IPS-NIHi11 (cell line): ENCODE measurements at regions not wholly inside any gene's neighbourhood (a gene's known extent, or its start where the extent isn't known, plus 50 kb on each side); places are given as distances from the start of the nearest gene placed in this dataset.
"Not testable (repeated sequence)": the region's sequence is repeated elsewhere in the genome, so short reads cannot be mapped to it uniquely, and the experiment has no call there.

ENCODE experiments used
- DNase-seq: peaks from one replicate; pipeline ENCODE4 v3.0.0; 2012; ENCODE audit warnings: mixed read lengths, low spot score

DNA sequence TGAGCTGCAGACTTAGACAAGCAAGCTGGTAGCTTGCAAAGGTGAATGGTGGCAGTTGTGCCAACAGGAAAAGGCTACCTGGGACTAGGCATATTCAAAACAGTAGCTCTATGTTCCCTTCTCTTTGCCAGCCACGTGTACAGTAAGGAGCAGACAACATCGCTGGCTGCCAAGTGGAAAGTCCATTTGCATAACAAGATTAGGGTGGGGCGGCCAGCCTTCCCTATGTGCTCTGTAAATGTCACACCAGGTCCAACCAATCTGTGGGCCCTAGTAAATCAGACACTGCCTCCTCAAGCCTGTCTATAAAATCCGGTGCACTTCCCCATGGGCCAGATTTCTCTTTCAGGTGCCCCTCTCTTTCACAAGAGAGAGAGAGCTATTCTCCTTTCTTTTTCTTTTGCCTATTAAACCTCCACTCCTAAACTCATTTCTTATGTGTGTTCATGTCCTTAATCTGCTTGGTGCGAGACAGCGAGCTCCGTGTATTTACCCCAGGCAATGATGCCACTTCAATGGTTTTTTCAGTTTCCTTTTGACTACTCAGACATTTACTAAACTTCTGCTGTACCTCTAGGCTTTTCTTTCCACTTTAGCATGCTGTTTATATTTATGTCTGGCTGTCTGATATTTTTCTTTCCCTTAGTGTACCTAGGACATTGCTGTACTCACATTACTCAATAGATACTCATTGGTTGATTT lies 297.4 kb upstream of the GCFC2 start:
- no peak for DNase-seq

DNA sequence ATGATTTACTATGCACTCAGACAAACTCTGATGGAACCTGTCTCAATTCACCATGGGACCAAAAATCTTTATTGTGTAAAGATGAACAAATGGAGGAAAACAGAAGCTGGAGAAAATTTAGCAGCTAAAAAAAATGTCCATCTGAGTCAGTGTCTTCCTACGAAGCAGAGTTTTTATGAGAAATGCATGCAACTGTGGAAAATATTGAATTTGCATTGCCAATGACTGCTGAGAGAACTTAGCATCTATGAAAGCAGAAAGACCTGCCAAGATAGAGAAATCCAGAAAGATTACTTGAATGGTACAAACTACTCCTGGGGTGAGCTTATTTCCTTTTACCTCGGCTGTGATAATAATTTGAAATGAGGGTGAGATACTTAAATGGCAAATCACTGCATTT lies 289.7 kb upstream of the GCFC2 start:
- DNase-seq, result no peak

GRCh38 chr2:75998451-75998850 lies 287.7 kb upstream of the GCFC2 start:
- DNase-seq, result no peak

- no peak for DNase-seq
Measured at GRCh38 chr2:75994759-75995158, 284.0 kb upstream of the GCFC2 start.

DNA sequence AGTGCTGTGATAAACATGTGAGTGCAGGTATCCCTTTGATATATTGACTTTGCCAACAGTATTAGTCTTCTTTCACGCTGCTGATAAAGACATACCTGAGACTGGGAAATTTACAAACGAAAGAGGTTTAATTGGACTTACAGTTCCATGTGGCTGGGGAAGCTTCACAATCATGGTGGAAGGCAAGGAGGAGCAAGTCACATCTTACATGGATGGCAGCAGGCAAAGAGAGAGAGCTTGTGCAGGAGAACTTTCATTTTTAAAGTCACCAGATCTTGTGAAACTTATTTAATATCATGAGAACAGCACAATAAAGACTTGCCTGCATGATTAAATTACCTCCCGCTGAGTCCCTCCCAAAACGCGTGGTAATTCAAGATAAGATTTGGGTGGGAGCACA lies 277.9 kb upstream of the GCFC2 start:
- not testable (repeated sequence) for DNase-seq

DNA sequence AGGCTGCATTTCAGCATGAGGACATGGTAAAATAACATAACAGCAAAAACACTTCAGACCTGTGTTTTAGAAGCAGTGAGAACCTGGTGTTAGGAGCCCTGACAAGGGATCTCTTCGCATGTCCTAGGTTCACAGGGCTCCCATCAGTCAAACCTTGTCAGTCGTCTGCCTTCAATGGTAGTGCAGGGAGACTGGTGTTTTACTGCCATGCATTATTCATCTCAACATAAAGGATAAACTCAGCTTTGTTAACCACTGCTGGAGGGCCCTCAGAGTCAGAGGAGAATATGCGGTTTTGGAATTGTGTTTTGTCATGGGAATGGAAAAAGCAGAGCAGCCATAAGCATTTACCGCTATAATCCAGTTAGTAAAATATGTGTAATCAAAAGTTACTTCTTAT lies 275.9 kb upstream of the GCFC2 start:
- no peak for DNase-seq

DNA sequence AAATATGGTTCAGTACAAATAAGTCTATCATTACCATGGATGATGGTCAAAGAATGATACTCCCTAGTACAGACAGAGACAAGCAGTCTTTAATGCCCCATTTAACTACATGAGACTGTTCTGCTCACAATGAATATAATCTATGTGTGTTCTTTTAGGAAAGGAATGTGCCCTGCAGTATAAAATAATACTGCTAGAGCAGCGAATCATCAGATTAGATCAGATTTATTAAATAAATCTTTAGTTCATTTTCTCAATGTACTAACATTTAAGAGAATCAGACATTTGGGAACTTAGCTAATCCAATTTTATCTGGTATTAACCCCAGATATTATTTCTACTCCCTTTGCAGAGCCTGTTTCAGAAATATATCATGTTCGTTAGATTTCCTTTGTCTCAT lies 272.0 kb upstream of the GCFC2 start:
- DNase-seq, result no peak

DNA sequence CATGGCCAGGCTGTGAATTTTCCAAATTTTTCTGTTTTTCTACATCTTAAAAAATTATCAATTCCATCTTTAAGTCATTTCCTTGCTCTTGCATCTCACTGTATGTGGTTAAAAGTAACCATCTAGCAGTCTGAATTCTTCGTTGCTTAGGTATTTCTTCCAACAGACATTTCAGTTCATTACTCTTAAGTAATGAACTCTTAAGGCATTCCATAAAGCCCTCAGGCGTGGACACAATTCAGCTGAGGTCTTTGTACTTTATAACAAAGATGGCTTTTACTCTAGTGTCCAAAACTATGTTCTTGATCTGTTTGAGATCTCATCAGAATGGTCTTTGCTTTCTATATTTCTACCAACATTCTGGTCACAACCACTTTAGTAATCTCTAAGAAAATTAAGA lies 253.9 kb upstream of the GCFC2 start:
- DNase-seq, result no peak

DNA sequence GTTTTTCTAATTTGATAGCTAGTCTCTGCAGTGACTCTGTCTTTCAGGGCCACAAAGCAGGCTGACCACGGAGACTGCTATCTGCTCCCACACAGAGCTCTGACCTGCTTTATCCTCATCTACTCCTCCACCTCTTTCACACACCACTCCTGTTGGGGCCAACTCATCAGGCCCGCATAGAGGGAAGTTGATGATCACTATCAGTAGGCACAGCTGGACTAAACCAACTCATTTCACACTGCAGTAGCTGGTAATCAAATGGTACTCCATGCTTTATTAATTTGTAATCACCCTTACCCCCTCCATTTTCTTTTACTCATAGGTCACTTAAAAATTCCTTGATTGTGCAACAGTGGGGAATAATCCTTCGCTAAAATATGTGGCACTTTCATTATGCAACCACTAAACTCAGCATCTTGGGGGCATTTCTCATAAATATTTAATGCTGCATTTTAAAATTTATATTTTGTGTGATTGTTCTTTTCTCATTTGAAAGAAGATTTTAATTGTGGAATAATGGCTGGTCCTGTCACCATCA lies 249.8 kb upstream of the GCFC2 start:
- no peak for DNase-seq

DNA sequence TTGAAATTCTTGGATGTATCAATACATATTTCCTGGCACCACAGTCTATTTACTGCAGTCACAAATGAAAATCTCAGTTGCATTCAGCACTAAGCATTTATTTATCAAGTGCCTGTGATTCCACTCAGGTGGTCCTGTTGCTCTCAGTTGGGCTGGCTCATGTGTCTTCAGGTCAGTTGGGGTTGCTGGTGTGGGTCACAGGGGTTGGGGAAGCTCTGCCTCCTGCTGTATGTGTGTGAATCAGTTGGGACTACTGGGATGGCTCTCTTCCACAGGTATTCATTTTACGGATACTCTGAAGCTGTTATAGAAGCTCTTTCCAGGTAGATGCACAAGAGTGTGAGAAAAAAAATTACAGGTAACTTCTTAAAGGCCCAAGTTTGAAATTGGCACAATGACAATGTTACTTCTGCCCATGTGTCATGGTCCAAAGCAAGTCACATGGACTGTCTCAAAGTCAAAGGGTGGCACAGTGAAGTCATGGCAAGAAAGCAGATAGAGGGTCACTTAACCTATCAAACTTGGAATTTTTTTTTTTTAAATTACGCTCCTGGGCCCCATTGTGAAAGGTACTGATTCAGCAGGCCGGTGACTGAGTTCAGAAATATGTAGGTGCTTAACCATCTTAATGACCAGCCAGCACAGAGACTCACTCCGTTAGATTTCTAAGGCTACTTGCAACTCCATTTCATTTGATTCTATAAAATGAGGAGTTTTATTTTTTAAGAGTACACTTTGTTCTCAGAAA lies 249.2 kb upstream of the GCFC2 start:
- no peak for DNase-seq

DNA sequence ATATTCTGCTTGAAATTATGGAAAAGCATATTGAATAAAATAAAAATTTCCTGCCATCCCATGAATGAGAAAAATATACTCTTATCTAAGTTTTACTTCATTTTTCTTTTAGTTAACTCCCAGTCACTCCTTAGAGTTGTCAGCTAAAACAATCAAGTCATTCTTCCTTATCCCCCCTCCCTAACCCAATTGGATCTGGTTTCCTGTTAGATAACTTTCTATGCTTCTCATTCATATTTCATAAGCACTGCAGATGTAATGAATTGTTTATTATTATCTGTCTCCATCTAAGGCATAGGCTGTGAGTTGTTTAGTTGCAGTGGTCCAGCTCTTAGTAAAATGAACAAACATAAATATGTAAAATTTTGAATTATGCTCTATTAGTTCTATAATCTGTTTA lies 244.0 kb upstream of the GCFC2 start:
- no peak for DNase-seq

DNA sequence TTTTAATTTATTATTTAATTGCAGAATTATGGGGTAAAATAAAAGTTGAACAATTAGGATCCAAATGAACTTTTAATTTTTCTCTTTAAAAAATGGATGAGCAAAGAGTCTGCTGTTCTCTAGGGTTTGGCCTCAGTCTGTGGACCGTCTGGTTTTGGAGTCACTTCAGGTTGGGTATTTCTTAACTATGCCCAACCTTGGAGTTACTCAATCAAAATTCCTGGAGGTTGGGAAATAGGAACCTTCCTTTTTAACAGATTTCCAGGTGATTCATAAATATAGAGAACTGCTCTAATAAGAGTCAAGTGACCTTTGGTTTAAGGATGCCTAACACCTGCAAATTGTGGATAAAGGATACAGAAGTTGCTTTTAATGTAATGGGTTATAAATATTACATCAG lies 241.5 kb upstream of the GCFC2 start:
- DNase-seq, result no peak

GRCh38 chr2:75949385-75950030 lies 238.8 kb upstream of the GCFC2 start:
- no peak for DNase-seq

- no peak for DNase-seq
Measured at GRCh38 chr2:75936311-75936710, 225.6 kb upstream of the GCFC2 start.

DNA sequence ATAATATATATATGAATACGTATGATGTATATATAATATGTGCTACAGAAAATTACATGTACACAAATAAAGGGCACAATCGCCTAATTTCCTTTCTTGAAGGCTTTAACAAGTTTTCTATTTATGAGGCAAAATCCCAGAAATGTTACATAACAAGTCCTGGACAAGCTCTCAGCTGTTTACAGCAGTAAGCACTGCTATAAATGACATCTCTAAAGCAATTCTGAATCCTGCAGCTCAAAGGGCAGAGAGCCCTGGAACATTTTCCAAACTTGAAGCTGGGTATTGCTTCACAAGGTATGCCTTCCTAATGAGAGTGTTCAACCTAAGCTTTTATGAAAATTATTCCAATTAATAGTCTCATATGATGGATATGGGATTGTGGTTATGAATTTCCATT lies 222.3 kb upstream of the GCFC2 start:
- no peak for DNase-seq

DNA sequence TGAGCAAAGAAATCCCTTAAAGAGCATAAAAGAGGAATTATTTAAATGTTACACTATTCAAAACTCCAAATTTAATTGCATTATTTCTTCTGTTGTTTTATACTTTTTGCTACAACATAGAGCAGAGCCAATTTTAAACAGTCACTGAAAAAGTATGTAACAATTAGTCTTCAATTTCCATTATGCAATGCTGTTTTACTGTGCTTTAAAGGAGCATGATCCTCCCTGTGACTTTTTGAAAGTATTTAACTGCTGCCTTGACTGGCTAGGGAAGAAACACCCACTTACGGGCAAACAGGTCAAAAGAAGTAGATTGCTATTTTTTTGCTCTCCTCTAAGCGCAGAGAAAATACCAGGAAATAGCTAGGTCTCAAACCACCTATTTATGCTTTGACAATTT lies 217.4 kb upstream of the GCFC2 start:
- no peak for DNase-seq

DNA sequence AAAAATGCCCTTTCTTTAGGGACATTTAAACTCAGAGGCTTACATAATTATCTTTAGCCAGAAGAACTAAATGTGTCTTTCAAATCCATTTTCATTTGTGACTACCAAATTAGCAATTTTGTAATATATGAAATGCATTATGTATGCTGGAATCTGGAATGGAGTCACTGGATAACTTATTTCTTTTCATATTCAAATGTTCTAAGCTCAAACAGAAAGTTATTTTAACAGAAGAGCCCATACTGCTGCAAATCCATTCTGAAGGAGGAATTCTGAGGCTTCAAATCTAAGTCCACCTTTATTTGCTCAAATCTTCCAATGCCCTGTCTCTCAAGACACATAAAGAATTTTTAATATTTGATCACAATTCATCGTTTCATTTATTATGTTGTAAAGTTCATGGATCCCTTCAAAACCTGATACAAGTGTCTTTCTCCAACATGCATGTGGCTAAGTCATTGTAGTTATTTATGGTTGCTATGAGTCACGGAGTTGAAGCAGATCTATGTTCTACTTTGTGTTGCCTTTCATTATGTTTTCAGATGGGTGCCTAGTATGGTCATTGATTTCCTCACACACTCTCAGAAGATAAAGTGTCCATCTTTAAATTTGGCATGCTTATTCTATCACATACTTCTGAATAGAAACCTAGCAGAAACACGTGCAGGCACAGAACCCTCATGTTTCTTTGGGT lies 214.8 kb upstream of the GCFC2 start:
- no peak for DNase-seq

DNA sequence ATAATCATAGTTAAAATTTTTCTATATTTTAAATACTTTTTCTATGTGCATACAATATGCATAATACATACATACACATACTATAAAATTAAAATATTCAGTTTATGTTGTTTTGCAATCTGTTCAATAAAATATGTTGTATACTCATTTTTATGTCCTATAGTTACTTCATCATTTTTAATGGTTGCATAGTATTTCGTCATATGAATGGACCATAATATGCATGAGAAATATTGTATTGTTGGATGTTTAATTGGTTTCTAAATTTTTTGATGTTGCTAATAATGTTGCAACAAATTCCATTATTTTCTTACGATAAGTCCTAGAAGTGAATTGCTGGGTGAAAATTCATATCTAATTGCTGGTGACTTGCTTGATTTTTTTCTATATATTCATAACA lies 211.5 kb upstream of the GCFC2 start:
- DNase-seq, result no peak

DNA sequence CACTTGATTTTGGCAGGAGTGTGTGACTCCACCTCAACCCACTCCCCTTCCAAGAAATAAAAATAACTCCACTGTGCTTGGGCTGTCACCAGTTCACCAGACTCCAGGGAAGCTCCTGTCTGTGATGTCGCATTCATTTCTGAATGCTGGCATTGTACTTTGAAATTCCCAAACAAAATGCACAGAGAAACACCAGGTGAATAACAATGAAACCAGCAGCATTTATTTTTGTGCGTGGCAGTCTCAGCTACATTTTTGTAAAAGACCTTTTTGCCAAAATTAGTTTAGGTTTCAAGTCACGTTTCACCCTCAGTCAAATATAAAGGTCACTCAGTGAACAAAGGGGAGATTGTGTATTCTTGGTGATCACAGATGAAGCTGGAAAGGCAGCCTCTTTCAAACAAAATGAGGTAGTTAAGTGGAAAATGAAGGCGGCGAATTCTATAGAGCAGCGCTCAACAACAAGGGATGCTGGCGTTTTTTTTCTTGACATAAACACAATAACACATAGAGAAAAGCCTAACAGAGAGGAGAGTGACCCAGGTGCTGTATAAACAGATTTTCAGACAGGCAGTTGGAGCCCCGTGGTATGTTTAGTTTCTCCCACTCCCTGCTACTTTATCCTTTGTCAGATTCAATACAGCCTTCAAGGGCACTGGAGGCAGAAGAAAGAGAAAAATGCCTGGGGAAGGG lies 210.3 kb upstream of the GCFC2 start:
- DNase-seq, result peak; percentile 19

- DNase-seq, result no peak
Measured at GRCh38 chr2:75915851-75916634, 205.3 kb upstream of the GCFC2 start.

DNA sequence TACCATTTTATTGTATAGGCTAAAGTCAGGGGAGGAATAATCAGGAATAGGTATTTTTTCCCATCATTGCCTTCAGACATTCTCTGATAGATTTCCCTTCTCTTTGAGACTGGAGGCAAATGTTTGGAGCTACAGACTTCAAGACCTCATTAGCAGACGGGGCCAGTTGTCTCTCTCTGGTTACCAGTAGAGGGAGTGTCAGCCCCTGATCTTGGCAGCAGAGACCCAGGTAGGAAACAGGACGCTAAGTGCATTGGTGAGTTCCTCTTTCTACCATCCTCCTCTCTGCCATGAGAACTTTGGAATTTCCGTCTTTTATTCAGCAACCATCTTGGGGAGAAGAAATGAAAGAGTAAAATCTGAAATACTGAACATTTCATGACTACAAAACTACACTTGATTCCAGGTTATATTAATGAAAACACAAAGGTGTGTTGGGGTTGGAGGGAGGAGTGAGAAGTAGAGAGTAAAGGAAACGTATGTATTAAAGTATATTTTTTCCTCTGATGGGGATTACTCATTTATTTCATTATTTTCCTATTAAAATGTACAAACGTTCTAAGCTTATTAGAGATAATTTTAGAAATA lies 186.2 kb upstream of the GCFC2 start:
- peak; percentile 74 for DNase-seq
